GM18517 (cell line): ENCODE measurements at regions not wholly inside any gene's neighbourhood (a gene's known extent, or its start where the extent isn't known, plus 50 kb on each side); places are given as distances from the start of the nearest gene placed in this dataset.

Experiments used
- ATAC-seq: cut with Tn5 transposase; IDR thresholded peaks from one replicate; pipeline ENCODE4 v1.9.1; 2021; ENCODE audit warnings: mild to moderate bottlenecking, moderate library complexity; ENCODE audit not compliant: unreplicated experiment

DNA sequence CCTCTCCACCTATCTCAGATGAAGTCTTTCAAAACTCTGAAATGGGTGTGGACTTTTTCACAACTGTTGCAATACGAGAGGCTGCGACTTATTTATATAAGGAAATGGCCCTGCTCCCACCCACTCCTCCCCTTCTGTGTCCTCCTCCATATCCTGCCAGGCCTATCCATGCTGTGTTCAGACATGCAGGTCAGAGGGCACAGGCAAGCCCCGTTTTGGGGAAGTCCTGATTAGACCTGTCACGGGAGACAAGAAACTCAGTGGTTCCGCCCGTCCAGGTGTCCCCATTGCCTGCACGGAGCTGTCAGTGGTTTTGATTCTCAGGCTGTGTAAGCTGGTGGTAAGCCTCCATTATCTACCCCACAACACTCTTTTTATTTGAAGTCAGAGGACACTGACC lies 99.6 kb upstream of the MGAT5 start:
- no peak for ATAC-seq

GRCh38 chr2:134155134-134155533 lies 98.7 kb upstream of the MGAT5 start:
- ATAC-seq = peak; percentile 69

DNA sequence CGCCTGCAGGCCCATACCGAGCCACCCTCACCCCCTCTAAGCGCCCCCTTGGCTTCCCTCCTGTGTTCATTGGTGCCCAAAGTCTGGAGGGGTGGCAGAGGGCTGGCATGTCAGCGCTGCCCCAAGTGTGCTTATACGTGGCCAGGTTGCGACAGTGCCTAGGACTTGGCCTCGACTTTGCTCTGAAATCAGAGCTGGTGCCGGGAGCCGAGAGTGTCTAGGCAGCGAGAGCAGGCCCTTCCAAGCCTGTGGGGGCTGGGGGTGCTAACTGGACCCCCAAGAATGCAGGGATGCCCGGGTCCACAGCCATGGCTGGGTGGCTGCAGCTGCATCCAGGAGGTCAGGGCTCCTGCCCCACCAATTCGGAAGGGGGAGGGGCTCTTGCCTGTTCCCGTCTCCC lies 95.6 kb upstream of the MGAT5 start:
- ATAC-seq = no peak

GRCh38 chr2:134161170-134161547 lies 92.7 kb upstream of the MGAT5 start:
- ATAC-seq = no peak

GRCh38 chr2:134163336-134163735 lies 90.5 kb upstream of the MGAT5 start:
- no peak for ATAC-seq

DNA sequence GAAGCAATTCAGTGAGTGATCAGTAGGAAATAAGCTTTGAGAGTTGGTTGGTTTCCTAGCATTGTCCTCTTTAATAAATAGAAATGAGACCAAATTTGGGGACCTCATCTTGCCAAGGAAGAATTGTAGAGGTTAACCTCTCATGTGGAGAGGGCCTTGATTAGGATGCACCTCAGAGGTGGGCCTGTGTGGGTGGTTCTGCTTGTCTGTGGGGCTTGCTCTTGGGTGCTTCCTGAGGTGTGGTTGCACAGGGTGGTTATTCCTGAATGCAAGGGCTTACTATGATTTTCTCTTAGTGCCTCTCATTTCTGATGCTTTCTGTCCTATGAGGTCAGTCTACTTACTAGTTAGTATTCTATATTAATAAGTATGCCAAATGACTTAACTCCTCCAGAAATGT lies 89.6 kb upstream of the MGAT5 start:
- no peak for ATAC-seq

- ATAC-seq = no peak
These were observed 86.9 kb upstream of the MGAT5 start for GRCh38 chr2:134167015-134167414.

DNA sequence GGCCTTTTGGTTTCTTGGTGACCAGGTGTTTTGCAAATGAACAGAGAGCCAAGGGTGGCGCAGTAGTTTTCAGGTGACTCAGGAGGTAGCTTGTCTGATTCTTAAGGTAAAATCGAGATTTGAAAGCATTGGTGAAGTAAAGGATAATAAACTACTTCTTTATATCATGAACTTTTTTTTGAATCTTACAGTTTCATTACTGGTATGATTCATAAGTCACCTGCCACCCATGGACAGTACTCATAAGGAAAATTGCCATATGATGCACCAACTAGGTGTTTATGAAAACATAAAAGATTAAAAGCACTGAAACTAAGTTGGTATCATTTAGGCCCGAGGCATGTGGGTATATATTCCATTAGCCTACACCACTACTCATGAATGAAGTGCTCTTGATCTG lies 84.1 kb upstream of the MGAT5 start:
- ATAC-seq = peak; percentile 68

- ATAC-seq = no peak
These were observed 83.6 kb upstream of the MGAT5 start for GRCh38 chr2:134170294-134170693.

DNA sequence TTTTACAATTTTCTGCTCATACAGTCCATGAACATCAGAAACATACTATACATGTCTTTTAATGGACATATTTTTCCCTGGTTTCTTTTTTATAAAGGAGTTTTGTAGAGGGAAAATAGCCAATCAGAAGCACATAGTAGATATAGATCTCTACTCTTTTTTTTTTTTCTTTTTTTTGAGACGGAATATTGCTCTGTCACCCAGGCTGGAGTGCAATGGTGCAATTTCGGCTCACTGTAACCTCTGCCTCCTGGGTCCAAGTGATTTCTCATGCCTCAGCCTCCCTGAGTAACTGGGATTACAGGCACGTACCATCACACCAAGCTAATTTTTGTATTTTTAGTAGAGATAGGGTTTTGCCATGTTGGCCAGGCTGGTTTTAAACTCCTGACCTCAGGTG lies 83.2 kb upstream of the MGAT5 start:
- no peak for ATAC-seq

DNA sequence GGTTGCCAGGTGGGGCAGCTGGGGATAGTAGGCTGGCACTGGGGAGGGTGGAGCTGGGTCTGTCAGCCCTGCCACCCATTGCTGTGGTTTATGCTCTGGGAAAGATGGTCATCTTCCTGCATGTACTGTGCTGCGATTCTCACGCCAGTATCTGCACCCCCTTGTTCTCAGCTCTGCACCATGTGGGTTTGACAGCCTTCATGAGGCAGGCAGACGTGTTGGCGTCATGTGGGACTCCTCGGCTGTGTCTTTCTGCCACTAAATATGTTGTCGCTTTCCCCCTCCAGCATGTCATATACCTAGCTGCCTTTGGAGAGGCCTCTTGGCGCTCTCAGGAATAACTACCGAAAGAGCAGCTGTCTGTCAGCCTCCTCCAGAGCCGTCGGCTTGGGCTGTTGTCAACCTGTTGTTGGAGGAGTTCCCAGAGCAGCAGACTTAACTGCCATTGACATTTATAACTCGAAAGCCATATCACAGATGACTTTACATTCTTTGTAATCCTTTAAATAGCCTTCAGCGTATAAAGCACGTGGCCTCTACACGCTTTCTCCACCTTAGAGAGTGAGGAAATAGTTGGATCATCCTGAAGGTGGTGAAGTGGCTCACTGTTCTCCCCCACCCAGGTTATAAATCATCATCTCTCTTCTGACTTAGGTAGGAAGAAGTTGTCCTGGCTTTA lies 80.4 kb upstream of the MGAT5 start:
- no peak for ATAC-seq

- no peak for ATAC-seq
These were observed 79.2 kb upstream of the MGAT5 start for GRCh38 chr2:134174711-134175110.

- ATAC-seq = no peak
These were observed 78.0 kb upstream of the MGAT5 start for GRCh38 chr2:134175834-134176233.

- ATAC-seq = no peak
These were observed 76.4 kb upstream of the MGAT5 start for GRCh38 chr2:134177351-134177931.

DNA sequence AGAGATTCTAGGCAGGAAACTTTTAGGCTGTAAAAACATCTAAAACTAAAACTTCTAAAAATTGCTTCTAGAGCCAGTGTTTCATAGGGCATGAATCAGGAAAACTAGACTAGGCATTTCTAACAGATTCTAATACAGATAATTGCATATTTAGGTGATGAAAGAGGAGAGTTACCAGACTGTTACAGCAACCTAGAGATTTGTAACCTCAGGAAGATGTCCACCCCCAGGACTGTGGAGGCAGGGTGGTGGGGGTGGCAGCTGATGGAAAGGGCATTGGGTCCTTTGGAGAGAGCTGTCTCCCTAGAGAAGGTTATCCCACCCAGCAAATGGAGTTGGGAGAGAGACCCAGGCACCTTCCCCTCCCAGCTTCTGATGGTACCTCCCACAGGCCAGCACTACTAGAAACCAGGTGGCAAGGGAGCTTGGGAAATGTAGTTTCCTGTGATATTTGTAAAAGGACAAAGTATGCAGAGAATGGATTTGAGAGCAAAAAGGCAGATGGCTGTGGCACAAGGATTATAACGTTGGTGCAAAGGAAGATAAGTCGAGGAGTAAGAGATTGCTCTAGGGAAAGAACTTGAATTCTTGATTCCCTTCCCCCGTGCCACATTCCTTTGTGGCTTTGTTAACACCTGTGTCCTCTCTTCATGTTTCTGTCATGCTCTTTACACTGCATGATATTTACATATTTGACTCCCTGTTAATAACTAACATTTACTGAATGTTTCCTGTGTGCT lies 75.6 kb upstream of the MGAT5 start:
- peak; percentile 75 for ATAC-seq

- ATAC-seq = no peak
These were observed 72.7 kb upstream of the MGAT5 start for GRCh38 chr2:134181219-134181618.

- ATAC-seq = no peak
These were observed 70.2 kb upstream of the MGAT5 start for GRCh38 chr2:134183679-134184078.

- no peak for ATAC-seq
These were observed 68.2 kb upstream of the MGAT5 start for GRCh38 chr2:134185639-134186038.

DNA sequence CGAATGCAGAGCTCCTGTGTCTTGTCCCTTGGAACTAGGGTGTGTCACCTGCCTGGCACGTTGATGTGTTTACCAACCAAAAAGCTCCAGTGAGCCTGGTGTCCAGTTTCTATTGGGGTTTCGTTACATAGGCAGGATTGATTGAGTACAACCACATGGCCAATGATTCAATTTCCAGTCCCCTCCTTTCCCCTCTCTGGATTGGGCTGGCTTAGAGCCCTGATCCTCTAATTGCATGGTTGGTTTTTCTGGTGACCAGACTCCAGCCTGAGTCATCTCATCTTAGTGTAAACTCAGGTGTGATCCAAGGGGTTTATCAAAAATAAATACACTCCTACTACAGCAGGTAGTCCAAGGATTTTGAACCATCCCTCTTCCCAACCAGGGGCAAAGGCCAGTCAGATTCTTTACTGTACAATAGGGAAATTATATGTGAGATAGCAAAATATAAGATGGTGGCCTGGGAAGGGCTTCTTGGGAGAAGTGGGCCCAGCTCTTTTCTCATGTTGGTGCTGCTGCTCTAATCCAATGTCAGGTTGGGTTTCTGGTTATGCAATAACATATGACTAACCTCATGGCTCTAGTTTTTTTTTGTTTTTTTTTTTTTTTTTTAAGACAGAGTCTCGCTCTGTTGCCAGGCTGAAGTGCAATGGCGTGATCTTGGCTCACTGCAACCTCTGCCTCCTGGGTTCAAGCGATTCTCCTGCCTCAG lies 64.7 kb upstream of the MGAT5 start:
- no peak for ATAC-seq

DNA sequence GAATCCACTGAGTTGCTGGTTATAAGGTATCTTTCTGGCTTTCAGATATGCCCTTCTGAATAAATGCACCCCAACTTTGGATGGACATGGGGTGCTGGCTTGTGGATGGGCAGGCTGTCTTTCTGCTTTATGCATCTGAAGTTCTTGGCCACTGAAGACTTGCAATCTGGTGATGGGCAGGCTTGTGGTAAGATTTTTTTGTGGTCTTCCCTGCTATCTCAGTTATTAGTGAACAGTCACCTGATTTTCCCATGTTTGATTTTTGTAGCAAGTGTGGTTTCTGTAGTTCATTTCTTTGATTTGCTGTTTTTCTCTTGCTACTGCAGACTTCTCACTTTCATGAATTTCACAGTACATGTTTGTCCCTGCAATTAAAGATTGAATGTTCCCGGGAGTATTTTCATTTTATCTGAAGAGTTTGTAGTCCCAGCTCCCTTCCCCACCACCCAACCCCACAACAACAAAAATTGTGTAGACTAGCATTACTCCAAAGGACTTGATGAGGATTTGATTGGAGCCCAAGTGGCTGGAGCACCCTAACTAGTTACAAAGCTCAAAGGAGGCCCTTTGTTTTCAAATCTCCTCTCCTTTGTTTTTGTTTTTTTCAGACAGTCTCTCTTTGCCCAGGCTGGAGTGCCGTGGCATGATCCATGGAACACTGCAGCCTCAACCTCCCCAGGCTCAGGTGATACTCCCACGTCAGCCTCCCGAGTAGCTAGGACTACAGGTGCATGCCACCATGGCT lies 63.6 kb upstream of the MGAT5 start:
- no peak for ATAC-seq

DNA sequence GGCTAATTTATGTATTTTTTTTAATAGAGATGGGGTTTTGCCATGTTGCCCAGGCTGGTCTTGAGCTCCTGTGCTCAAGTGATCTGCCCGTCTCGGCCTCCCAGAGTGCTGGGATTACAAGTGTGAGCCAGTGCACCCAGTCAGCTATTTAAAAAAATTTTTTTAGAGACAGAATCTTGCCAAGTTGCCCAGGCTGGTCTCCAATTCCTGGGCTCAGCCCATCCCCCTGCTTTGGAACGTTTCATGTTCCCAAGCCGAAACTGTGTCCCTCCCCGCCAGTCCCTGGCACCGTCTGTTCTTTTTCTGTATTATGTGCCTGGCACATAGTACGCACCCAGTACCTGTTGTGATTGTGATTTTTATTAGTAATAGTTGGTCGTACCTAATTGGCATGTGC lies 63.1 kb upstream of the MGAT5 start:
- no peak for ATAC-seq
